ENCODE measurements at regions not wholly inside any gene's neighbourhood (a gene's known extent, or its start where the extent isn't known, plus 50 kb on each side); places are given as distances from the start of the nearest gene placed in this dataset.
"Not testable (repeated sequence)": the region's sequence is repeated elsewhere in the genome, so short reads cannot be mapped to it uniquely, and the experiment has no call there.

- H3K27me3 ChIP-seq (ENCODE audit: low read depth, low read length) = no peaks in the 10 kb centered on the region
- no peak overlapping the region for H3K4me3 ChIP-seq (ENCODE audit: low read depth in 1 of 2, low read length in 2 of 2)
- no peaks in the 10 kb centered on the region for H3K36me3 ChIP-seq (ENCODE audit: control insufficient read depth in 1 of 2, insufficient read depth in 2 of 2, low read length in 2 of 2)
- H3K9me3 ChIP-seq (ENCODE audit: control insufficient read depth in 1 of 2, low read length in 2 of 2) = no peaks in the 10 kb centered on the region
- H3K27ac ChIP-seq (ENCODE audit: low read length) = no peak overlapping the region
- peaks cover 0 to 12% of the 10 kb centered on the region in 2 donors for H3K4me1 ChIP-seq (ENCODE audit: control insufficient read depth in 1 of 2, insufficient read depth in 2 of 2, low read length in 2 of 2)
These were observed 105.4 kb downstream of the SNX5 start for GRCh38 chr20:17863209-17863576.

GRCh38 chr20:17862171-17862570 is 106.4 kb downstream of the SNX5 start:
- Histone ChIP-seq H3K4me1 (ENCODE audit: control insufficient read depth in 1 of 2, insufficient read depth in 2 of 2, low read length in 2 of 2) (peaks cover 0 to 12% of the 10 kb centered on the region in 2 donors), H3K9me3 (ENCODE audit: control insufficient read depth in 1 of 2, low read length in 2 of 2) (no peaks in the 10 kb centered on the region), H3K27ac (ENCODE audit: low read length) (no peak overlapping the region), H3K36me3 (ENCODE audit: control insufficient read depth in 1 of 2, insufficient read depth in 2 of 2, low read length in 2 of 2) (no peaks in the 10 kb centered on the region), H3K27me3 (ENCODE audit: low read depth, low read length) (no peaks in the 10 kb centered on the region), H3K4me3 (ENCODE audit: low read depth in 1 of 2, low read length in 2 of 2) (no peak overlapping the region)

GRCh38 chr20:17861620-17862019 is 107.0 kb downstream of the SNX5 start:
- not testable (repeated sequence) for H3K4me3 ChIP-seq (ENCODE audit: low read depth in 1 of 2, low read length in 2 of 2); H3K9me3 ChIP-seq (ENCODE audit: control insufficient read depth in 1 of 2, low read length in 2 of 2); H3K27ac ChIP-seq (ENCODE audit: low read length); H3K36me3 ChIP-seq (ENCODE audit: control insufficient read depth in 1 of 2, insufficient read depth in 2 of 2, low read length in 2 of 2); H3K27me3 ChIP-seq (ENCODE audit: low read depth, low read length)
- peaks cover 0 to 12% of the 10 kb centered on the region in 2 donors for H3K4me1 ChIP-seq (ENCODE audit: control insufficient read depth in 1 of 2, insufficient read depth in 2 of 2, low read length in 2 of 2)

- Histone ChIP-seq H3K4me1 (ENCODE audit: control insufficient read depth in 1 of 2, insufficient read depth in 2 of 2, low read length in 2 of 2) (peaks cover 0 to 12% of the 10 kb centered on the region in 2 donors), H3K4me3 (ENCODE audit: low read depth in 1 of 2, low read length in 2 of 2) (no peak overlapping the region), H3K36me3 (ENCODE audit: control insufficient read depth in 1 of 2, insufficient read depth in 2 of 2, low read length in 2 of 2) (no peaks in the 10 kb centered on the region), H3K27me3 (ENCODE audit: low read depth, low read length) (no peaks in the 10 kb centered on the region), H3K9me3 (ENCODE audit: control insufficient read depth in 1 of 2, low read length in 2 of 2) (no peaks in the 10 kb centered on the region), H3K27ac (ENCODE audit: low read length) (no peak overlapping the region)
These were observed 108.0 kb downstream of the SNX5 start for GRCh38 chr20:17860301-17861197.

- no peak overlapping the region for H3K4me3 ChIP-seq (ENCODE audit: low read depth in 1 of 2, low read length in 2 of 2)
- peaks cover 0 to 12% of the 10 kb centered on the region in 2 donors for H3K4me1 ChIP-seq (ENCODE audit: control insufficient read depth in 1 of 2, insufficient read depth in 2 of 2, low read length in 2 of 2)
- H3K9me3 ChIP-seq (ENCODE audit: control insufficient read depth in 1 of 2, low read length in 2 of 2) = no peaks in the 10 kb centered on the region
- no peaks in the 10 kb centered on the region for H3K36me3 ChIP-seq (ENCODE audit: control insufficient read depth in 1 of 2, insufficient read depth in 2 of 2, low read length in 2 of 2)
- no peaks in the 10 kb centered on the region for H3K27me3 ChIP-seq (ENCODE audit: low read depth, low read length)
- H3K27ac ChIP-seq (ENCODE audit: low read length) = no peak overlapping the region
These were observed 108.9 kb downstream of the SNX5 start for GRCh38 chr20:17859616-17860232.

- no peaks in the 10 kb centered on the region for H3K27me3 ChIP-seq (ENCODE audit: low read depth, low read length)
- H3K4me3 ChIP-seq (ENCODE audit: low read depth in 1 of 2, low read length in 2 of 2) = no peak overlapping the region
- H3K36me3 ChIP-seq (ENCODE audit: control insufficient read depth in 1 of 2, insufficient read depth in 2 of 2, low read length in 2 of 2) = no peaks in the 10 kb centered on the region
- H3K4me1 ChIP-seq (ENCODE audit: control insufficient read depth in 1 of 2, insufficient read depth in 2 of 2, low read length in 2 of 2) = peaks cover 0 to 11% of the 10 kb centered on the region in 2 donors
- no peaks in the 10 kb centered on the region for H3K9me3 ChIP-seq (ENCODE audit: control insufficient read depth in 1 of 2, low read length in 2 of 2)
- H3K27ac ChIP-seq (ENCODE audit: low read length) = no peak overlapping the region
These were observed 109.5 kb downstream of the SNX5 start for GRCh38 chr20:17859002-17859615.

- Histone ChIP-seq H3K9me3 (ENCODE audit: control insufficient read depth in 1 of 2, low read length in 2 of 2) (no peaks in the 10 kb centered on the region), H3K36me3 (ENCODE audit: control insufficient read depth in 1 of 2, insufficient read depth in 2 of 2, low read length in 2 of 2) (no peaks in the 10 kb centered on the region), H3K27ac (ENCODE audit: low read length) (no peak overlapping the region), H3K4me3 (ENCODE audit: low read depth in 1 of 2, low read length in 2 of 2) (no peak overlapping the region), H3K4me1 (ENCODE audit: control insufficient read depth in 1 of 2, insufficient read depth in 2 of 2, low read length in 2 of 2) (peaks cover 0 to 5% of the 10 kb centered on the region in 2 donors), H3K27me3 (ENCODE audit: low read depth, low read length) (no peaks in the 10 kb centered on the region)
These were observed 110.1 kb downstream of the SNX5 start for GRCh38 chr20:17858450-17859001.

GRCh38 chr20:17857639-17858449 is 110.8 kb downstream of the SNX5 start:
- Histone ChIP-seq H3K4me1 (ENCODE audit: control insufficient read depth in 1 of 2, insufficient read depth in 2 of 2, low read length in 2 of 2) (no peaks in the 10 kb centered on the region), H3K27me3 (ENCODE audit: low read depth, low read length) (no peaks in the 10 kb centered on the region)

GRCh38 chr20:17856837-17857605 is 111.6 kb downstream of the SNX5 start:
- Histone ChIP-seq H3K27me3 (ENCODE audit: low read depth, low read length) (no peaks in the 10 kb centered on the region), H3K27ac (ENCODE audit: low read length) (no peak overlapping the region), H3K4me1 (ENCODE audit: control insufficient read depth in 1 of 2, insufficient read depth in 2 of 2, low read length in 2 of 2) (no peaks in the 10 kb centered on the region)

More at GRCh38 chr20:17857639-17858449, 110.8 kb downstream of the SNX5 start:
- no peak overlapping the region for H3K27ac ChIP-seq (ENCODE audit: low read length)
- no peaks in the 10 kb centered on the region for H3K36me3 ChIP-seq (ENCODE audit: control insufficient read depth in 1 of 2, insufficient read depth in 2 of 2, low read length in 2 of 2)
- no peaks in the 10 kb centered on the region for H3K9me3 ChIP-seq (ENCODE audit: control insufficient read depth in 1 of 2, low read length in 2 of 2)
- no peak overlapping the region for H3K4me3 ChIP-seq (ENCODE audit: low read depth in 1 of 2, low read length in 2 of 2)

GRCh38 chr20:17856024-17856564 is 112.5 kb downstream of the SNX5 start:
- no peaks in the 10 kb centered on the region for H3K36me3 ChIP-seq (ENCODE audit: control insufficient read depth in 1 of 2, insufficient read depth in 2 of 2, low read length in 2 of 2)
- no peaks in the 10 kb centered on the region for H3K9me3 ChIP-seq (ENCODE audit: control insufficient read depth in 1 of 2, low read length in 2 of 2)
- H3K4me1 ChIP-seq (ENCODE audit: control insufficient read depth in 1 of 2, insufficient read depth in 2 of 2, low read length in 2 of 2) = no peaks in the 10 kb centered on the region
- peak overlapping the region; percentile 23 for H3K27ac ChIP-seq (ENCODE audit: low read length)
- H3K4me3 ChIP-seq (ENCODE audit: low read depth in 1 of 2, low read length in 2 of 2) = no peak overlapping the region
- no peaks in the 10 kb centered on the region for H3K27me3 ChIP-seq (ENCODE audit: low read depth, low read length)

More at GRCh38 chr20:17856837-17857605, 111.6 kb downstream of the SNX5 start:
- Histone ChIP-seq H3K4me3 (ENCODE audit: low read depth in 1 of 2, low read length in 2 of 2) (no peak overlapping the region), H3K36me3 (ENCODE audit: control insufficient read depth in 1 of 2, insufficient read depth in 2 of 2, low read length in 2 of 2) (no peaks in the 10 kb centered on the region), H3K9me3 (ENCODE audit: control insufficient read depth in 1 of 2, low read length in 2 of 2) (no peaks in the 10 kb centered on the region)
